ENCODE measurements at regions not wholly inside any gene's neighbourhood (a gene's known extent, or its start where the extent isn't known, plus 50 kb on each side); places are given as distances from the start of the nearest gene placed in this dataset.
"Not testable (repeated sequence)": the region's sequence is repeated elsewhere in the genome, so short reads cannot be mapped to it uniquely, and the experiment has no call there.

DNA sequence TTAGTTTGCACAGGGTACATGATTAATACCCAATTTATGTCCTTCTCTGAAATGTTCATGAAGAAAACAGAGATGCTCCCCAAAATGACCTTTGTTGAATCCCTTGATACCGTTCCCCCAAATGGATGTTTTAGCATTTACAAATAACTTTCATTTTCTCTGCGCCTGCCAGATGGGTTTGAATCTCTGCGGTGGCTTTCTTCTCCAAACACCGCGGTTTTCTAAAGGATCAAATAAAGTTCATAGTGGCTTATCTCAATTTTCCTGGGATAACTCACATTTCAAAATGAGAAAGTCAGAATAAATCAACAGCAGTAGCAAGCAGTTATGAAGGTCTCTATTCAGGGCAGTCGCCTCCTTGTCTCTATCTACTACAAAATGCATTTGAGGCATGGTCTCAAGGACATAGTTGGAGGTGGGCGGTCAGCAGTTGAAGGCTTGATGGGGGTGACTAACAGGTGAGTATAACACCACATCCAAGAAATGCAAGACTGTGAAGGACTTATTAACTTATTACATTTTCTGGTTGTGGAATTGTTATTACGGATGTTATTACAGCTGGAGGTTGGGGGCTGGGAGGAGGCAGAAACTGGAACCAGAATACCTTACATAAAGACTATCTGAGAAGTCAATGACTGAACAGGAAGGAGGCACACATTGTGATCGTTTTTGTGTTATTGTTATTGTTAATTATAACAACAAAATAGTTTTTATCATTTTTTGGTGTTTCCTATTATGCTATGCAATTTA lies 1513.3 kb downstream of the FAM181B start:
- DNase-seq, result no peak

DNA sequence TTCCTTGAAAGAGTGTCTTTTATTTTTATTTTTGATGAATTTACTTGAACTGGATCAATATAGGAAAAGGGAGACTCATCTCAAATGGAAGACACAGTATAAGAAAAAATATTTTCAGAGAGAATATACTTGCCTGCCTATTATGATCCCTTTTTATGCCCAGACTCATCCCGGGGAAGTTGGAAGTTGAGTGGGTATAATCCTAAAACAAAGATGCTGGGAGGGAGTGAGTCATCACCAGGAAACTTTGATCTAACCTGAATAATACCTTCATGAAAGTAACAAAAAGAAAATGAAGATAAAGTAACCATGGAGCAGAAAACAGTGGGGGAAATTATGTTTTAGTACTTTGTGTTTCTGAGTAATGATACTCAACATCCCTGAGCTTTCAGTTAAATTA lies 1514.0 kb downstream of the FAM181B start:
- DNase-seq, result no peak

DNA sequence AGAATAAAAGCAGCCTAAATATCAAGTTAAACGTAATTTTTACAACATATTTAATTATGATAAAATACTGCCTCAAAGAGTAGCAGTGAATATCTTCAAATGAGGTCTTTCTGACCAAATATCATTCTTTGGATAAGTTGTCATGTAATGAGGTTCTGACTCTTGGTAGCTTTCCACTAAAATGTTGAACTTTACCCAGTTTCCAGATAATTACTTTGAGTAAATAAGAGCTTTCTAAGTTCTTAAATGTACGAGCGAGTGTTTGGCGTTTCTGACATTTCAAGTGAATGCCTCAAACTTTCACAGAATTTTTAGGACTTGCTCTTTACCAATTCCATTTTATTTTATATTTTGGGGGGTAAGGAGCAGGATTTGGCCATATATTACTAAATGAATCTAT lies 1515.2 kb downstream of the FAM181B start:
- DNase-seq, result no peak

DNA sequence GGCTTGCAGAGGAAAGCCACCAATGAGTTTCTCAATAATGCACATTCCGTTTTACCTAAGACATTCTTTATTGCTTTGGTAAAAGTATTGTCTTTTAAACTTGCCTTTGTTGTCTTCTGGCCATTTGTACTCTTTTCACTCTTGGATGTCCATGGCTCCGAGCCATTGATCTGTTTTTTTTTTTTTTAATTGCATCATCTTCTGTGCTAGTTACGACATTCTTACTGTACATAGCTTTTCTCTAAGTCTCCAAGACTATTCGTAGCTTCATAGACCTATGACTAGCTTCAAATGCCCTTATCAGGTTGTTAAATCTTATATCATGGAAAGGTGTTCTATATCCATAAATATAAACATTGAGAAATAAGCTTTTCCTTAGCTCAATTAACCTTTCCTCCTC lies 1522.6 kb downstream of the FAM181B start:
- no peak for DNase-seq

DNA sequence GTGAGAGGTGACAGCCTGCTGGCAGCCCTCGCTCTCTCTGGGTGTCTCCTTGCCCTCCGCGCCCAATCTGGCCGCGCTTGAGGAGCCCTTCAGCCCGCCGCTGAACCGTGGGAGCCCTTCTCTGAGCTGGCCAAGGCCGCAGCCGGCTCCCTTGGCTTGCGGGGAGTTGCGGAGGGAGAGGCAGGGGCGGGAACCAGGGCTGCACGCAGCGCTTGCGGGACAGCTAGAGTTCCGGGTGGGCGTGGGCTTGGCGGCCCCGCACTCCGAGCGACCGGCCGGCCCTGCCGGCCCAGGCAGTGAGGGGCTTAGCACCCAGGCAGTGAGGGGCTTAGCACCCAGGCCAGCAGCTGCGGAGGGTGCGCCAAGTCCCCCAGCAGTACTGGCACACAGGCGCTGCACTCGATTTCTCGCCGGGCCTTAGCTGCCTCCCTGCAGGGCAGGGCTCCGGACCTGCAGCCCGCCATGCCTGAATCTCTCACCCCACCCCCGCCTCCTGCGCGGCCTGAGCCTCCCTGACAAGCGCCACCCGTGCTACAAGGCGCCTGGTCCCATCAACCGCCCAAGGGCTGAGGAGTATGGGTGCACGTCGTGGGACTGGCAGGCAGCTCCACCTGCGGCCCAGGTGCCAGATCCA lies 1526.1 kb downstream of the FAM181B start:
- DNase-seq, result no peak

DNA sequence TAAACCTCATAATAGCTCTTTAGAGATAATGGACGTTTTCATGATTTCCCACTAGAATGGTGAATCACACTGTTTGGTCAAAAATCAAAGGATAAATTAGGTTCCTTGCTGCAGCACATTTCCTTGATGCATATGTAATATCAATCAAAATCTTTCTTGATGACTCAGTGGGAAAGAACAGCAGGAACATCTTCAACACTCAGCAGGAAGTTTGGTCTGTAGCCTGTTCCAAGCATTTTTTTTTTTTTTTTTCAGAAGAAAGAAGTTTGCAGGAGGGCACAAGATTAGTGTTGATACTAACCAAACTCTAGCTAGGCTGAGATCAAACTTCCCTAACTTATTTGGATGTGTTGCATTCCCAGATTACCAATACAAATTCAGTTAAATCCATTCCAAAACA lies 1529.8 kb downstream of the FAM181B start:
- DNase-seq, result no peak

DNA sequence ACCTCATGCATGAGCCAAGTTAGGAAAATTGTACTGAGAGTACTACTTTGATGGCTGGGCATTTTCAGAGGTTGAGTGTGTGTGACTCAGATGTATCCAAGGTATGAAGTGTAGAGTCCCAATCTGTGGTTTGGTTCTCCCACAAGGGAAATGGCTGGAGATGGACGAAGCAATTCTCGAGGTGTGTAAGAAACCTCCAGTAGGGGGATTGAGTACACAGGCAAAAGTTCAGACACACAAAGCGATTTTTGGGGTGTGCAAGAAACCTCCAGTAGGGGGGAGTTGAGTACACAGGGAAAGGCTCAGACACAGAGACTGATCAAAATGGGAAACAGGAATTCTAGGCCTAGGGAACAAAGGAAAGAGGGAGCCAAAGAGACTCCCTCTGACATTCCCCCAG lies 1536.3 kb downstream of the FAM181B start:
- no peak for DNase-seq

DNA sequence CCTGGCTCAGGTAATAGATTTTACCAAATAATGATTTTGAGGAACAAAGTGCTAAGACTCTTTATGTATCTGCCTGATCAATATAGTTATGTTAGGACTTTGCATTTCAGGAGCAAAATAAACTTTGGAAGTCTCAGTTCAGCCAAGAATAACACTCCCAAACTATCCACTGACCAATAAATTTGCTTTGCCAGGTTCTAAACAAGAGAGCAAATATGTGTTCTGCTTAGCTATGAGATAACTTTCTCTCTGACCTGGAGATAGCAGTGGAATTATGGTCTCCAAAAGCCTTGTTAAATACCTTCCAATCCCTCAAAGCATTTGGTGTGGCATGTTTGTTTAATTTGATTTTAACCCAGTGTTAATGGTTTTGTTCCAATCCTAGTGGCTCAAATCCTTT lies 1541.1 kb downstream of the FAM181B start:
- DNase-seq, result no peak

DNA sequence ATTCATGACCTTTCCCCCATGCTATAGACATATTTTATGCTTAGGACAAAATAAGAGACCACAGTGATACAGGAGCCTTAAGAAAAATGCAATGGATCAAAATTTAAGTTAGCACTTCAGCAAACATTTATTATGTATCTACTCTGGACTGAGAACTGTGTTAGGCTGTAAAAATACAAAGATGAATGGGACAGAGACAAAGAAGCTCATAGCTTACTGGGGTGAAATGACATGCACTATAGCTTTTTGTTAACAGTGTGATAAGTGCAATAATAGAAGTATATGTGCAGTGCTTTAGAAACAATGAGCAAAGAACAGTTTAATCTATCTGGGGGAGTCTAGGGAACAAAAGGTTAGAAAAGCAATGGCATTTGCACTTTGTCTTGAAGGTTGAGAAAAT lies 1543.1 kb downstream of the FAM181B start:
- DNase-seq, result no peak

DNA sequence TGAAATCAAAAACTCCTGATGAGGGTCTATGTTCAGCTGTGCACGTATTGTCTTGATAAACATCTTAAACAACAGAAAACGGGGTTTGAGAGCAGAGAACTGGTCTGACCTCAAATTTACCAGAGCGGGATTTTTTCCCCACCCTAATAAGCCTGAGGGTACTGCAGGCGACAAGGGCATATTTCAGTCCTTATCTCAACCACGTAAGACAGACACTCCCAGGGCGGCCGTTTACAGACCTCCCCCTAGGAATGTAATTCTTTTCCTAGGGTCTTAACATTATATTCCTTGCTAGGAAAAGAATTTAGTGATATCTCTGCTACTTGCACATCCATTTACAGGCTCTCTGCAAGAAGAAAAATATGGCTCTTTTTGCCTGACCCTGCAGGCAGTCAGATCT lies 1546.6 kb downstream of the FAM181B start:
- DNase-seq, result not testable (repeated sequence)

DNA sequence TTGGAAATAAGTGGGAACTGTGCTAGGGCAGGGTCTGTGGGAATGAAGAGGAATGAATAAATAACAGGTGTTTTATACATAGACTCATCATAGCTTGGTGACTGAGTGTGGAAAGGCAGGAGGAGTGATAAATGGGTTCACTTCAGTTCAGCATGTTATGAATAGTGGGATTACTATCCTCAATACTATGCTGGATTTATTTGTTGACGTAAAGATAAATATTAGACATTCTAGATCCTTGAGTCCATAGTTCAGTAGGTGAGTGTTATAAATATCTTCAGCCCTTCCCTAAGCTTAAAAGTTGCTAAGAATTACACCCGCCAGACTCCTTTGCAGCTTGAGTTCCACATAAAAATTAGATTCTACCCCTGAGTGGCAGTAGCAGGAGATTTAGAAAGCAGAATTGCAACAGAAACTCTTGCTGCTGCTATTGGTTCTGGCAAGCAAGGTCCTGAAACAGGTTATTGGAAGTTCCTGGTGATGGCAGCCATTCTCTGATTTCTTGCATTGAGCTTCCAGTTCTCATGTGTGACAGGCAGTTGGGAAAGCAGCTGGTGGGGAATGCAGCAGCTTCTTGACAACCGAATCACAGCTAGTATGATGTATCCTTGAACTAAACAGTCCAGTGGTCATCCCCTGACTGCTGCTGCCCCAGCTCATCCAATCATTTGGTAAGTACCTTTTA lies 1558.9 kb downstream of the FAM181B start:
- no peak for DNase-seq

DNA sequence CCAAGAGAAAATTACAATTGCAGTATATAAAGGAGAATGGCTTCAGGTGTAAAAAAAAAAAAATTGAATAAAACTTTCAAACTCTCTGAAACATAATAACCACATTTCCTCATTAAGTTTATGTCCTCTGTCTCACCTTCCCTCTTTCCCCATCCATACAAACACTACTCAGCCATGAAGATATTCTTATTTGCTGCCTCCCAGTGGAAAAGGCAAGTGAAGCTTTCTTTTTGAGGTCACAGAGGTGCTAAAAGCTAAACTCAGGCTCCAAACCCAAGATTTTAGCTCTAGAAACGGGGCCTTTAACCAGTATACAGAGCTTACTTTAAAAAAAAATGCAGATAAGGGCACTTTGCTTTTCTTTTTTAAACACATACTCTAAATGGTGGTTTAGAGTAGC lies 1568.5 kb downstream of the FAM181B start:
- no peak for DNase-seq

DNA sequence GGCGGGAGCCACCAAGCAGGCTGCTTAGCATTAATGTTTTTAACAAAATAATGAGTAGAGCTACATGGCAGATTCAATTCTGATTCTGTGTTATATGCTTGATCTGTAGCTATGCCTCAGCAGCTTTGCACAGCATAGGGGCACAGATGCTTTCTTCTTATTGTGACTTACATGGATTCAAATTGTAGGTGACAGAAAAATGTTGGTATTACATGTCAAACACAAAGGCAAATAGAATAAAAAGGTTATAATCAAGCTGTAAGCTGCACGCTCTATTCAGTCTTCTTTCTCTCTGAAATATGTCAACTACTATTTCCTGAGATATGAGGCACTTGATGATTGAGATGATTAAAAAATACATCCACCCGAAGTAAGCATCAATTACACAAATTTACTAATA lies 1573.8 kb downstream of the FAM181B start:
- DNase-seq, result no peak

DNA sequence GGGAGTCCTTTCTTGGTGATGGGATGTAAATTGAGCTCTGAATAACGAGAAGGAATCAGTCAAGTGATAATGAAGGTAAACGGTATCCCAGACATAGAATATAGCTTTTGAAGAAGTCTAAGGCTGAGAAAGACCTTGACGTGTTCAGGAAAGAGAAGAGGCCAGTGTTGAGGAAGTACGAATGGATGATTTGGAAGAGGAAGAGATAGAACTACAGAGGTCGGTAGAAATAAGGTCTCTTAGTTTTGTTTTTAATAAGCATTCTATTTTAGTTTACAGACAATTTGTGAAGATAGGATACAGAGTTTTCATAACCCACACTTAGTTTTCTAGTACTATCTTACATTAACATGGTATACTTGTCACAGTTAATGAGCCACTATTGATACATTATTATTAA lies 1598.1 kb downstream of the FAM181B start:
- no peak for DNase-seq

DNA sequence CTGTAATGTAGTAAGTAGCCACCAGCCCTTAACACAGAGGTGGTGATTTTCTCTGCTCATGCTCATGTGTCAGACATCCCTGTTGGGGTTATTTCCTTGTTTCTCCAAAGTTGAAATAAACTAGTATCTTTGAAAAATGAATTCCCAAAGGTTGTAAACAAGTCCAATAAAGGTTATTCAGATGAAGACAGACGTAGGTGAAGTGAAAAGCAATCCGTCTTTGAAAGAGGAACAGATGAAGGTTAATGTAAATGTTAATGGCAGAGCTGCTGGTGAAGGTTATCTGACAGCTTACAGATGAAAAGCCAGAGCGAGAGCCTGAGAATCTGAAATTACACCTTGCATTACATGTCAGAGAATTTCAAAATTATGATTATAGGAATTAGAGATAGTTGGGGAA lies 1604.0 kb downstream of the FAM181B start:
- DNase-seq, result no peak

DNA sequence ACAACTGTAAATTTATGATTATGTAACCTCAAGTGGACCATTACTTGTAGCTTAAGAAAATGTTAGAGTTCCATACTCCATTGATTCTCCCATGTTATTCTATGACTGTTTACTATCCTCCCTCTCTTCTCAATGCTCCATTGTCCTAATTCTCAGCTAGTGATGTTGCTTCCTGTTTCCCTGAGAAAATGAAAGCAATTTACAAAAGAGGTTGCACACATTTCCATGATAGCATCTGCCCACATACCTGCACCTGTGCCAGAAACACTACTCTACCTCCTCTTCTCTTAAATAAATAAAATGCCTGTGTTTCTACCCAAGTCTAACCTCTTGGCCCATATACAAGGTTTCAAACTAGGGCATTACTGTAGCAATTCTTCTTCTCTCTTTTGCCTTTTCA lies 1620.9 kb downstream of the FAM181B start:
- no peak for DNase-seq

DNA sequence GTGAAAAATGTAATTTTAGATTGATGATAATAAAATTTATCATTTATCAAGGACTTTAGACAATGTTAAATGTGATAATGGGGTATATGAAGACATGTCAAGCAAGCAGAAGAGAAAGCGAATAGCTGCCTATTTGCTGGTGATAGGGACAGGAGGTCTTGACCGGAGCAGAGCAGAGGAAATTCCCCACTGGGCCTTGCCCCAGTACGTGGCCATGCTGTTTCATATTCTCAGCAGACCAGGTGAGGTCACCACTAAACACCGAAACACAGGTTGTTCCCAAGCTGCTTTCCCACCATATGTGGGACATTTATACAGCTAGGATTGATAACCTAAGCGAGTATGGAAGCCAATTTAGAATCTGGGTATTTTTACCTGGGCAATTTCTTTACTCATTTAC lies 1629.6 kb downstream of the FAM181B start:
- no peak for DNase-seq

DNA sequence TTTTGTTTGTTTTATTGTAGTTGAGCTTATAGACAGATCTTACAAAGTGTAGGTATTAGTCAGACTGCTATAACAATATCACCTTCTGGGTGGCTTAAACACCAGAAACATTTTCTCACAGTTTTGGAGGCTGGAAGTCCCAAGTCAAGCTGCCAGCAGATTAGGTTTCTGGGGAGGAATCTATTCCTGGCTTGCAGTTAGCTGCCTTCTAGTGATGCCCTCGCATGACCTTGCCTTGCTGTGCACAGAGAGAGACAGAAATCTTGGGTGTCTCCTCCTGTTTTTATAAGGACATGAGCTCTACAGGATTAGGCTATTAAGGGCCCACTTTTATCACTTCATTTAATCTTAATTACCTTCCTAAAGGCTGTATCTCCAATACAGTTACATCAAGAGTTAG lies 1635.2 kb downstream of the FAM181B start:
- no peak for DNase-seq

DNA sequence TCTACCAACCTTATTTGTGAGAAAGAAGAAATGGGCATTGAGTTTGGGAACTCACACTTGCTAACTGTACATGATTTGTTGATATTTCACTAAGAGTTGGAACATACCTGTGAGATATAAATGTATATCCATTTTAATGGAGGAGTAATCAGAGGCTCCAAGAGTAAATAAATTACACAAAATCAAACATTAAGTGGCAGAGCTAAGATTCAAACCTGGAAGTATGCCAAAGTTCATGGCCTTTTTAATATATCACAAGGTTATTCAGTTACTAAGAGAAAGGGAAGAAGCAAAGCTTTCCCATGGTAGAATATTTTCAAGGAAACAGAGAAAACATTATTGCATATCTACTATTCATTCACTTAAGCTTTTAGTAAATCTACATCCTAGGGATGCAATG lies 1641.1 kb downstream of the FAM181B start:
- DNase-seq, result no peak

DNA sequence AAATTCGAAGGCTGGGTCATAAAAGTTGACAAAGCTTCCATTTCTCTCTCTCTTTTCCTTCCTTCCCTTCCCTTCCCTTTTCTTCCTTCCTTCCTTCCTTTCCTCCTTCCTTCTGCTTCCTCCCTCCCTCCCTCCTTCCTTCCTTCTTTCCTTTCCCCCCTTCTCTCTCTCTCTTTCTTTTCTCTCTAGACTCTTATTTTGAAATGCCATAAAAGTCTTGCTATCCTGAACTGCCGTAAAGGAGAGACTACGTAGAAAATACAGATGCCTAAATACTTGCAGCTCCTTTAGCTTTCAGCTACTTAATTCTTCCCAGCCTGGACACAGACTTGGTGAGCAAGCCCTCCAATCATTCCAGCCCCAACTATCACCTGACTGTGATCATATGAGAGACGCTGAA lies 1644.4 kb downstream of the FAM181B start:
- DNase-seq, result no peak

DNA sequence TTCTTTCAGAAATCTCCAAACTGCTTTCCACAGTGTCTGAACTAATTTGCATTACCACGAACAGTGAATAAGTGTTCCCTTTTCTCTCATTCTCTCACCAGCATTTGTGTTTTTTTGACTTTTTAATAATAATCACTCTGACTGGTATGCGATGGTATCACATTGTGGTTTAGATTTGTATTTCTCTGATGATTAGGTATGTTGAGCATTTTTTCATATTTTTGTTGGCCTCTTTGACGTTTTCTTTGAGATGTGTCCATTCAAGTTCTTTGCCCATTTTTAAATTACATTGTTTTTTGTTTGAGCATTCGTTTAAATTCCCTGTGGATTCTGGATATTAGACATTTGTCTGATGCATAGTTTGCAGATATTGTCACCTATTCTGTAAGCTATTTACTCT lies 1639.6 kb upstream of the TENM4 start:
- no peak for DNase-seq

DNA sequence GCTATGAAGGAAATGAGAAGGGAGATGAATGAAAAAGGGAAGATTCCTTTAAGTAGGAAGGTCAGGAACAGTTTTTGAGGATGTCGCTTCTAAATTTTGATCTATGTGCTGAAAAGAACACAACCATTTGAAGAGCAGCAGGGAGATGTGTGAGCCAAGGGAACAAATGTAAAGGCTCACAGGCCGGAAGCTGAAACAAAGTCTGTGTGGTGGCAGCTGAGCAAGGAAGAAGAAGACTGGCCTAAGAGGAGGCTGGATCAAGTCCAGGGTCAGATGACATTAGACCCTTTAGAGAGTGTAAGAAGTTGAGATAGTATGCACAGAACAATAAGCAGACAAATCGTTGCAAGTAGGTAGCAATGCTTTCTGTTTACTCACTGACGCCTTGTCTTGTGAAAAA lies 1631.4 kb upstream of the TENM4 start:
- no peak for DNase-seq

DNA sequence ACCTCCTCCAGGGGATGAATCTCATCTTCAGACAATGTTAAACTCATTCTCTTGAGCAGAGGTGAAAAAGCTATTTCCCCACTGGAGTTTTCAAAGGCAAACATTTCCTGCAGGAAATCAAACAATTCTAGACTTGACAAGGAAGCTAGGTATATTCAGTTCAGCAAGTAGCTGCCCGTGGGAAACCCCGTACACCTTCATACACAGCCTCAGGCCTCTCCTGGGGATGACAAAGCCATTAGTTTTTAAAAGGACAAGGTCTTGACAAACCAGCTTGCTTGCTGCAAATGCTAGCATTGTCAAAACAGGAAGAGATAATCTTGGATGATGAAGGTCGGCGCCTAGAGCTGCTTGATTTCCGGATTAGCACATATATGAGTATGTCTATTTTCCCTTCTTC lies 1630.8 kb upstream of the TENM4 start:
- no peak for DNase-seq
